ENCODE measurements at regions not wholly inside any gene's neighbourhood (a gene's known extent, or its start where the extent isn't known, plus 50 kb on each side); places are given as distances from the start of the nearest gene placed in this dataset.
A peak's percentile ranks its signal among the peaks of the same experiment; 100 is the strongest.

GRCh38 chr13:104318121-104318520 is 1251.9 kb upstream of the SLC10A2 start:
- no peak overlapping the region for H3K4me3 ChIP-seq (ENCODE audit: low read depth, low read length)
- DNase-seq (ENCODE audit: low read depth): no peak
- TF ChIP-seq CTCF (conservative IDR thresholded peaks at IDR 0.05; ENCODE audit: low read depth, low read length): peak; percentile 73

GRCh38 chr13:104315606-104316005 is 1249.4 kb upstream of the SLC10A2 start:
- peak; percentile 99 for DNase-seq (ENCODE audit: low read depth)
- no peak overlapping the region for H3K4me3 ChIP-seq (ENCODE audit: low read depth, low read length)
- no peak for TF ChIP-seq CTCF (conservative IDR thresholded peaks at IDR 0.05; ENCODE audit: low read depth, low read length)

GRCh38 chr13:104314926-104315535 is 1248.8 kb upstream of the SLC10A2 start:
- TF ChIP-seq CTCF (conservative IDR thresholded peaks at IDR 0.05; ENCODE audit: low read depth, low read length): no peak
- H3K4me3 ChIP-seq (ENCODE audit: low read depth, low read length): no peak overlapping the region
- DNase-seq (ENCODE audit: low read depth): no peak

- no peak overlapping the region for H3K4me3 ChIP-seq (ENCODE audit: low read depth, low read length)
- no peak for TF ChIP-seq CTCF (conservative IDR thresholded peaks at IDR 0.05; ENCODE audit: low read depth, low read length)
- no peak for DNase-seq (ENCODE audit: low read depth)
Observed at GRCh38 chr13:104314321-104314720, 1248.1 kb upstream of the SLC10A2 start.

GRCh38 chr13:104310861-104311260 is 1244.6 kb upstream of the SLC10A2 start:
- TF ChIP-seq CTCF (conservative IDR thresholded peaks at IDR 0.05; ENCODE audit: low read depth, low read length): no peak
- H3K4me3 ChIP-seq (ENCODE audit: low read depth, low read length): no peak overlapping the region
- DNase-seq (ENCODE audit: low read depth): peak; percentile 44

- H3K4me3 ChIP-seq (ENCODE audit: low read depth, low read length): no peak overlapping the region
- TF ChIP-seq CTCF (conservative IDR thresholded peaks at IDR 0.05; ENCODE audit: low read depth, low read length): no peak
- no peak for DNase-seq (ENCODE audit: low read depth)
Observed at GRCh38 chr13:104309431-104309830, 1243.2 kb upstream of the SLC10A2 start.
